ENCODE measurements at regions not wholly inside any gene's neighbourhood (a gene's known extent, or its start where the extent isn't known, plus 50 kb on each side); places are given as distances from the start of the nearest gene placed in this dataset.
A peak's percentile ranks its signal among the peaks of the same experiment; 100 is the strongest.

DNA sequence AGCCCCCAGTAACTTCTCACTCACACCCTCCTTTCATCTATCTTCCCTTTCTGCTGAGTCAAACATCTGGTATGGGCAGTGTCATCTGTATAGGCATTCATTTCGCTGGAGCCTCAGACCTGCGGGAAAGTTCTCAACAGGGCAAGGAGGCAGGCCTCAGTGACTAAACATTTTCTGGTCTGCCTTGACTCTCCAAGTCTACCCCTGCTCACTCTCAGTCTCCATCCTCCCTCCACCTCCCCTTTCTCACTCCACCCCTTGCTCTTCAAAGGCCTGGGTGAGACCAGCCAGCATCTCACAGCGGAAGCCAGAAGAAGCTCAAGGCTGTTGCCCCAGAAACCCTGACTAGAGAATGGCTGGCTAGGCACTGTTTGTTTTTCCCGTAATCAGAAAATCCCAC lies 105.0 kb upstream of the BEND6 start (continued):
- TF ChIP-seq, protein P1, sequence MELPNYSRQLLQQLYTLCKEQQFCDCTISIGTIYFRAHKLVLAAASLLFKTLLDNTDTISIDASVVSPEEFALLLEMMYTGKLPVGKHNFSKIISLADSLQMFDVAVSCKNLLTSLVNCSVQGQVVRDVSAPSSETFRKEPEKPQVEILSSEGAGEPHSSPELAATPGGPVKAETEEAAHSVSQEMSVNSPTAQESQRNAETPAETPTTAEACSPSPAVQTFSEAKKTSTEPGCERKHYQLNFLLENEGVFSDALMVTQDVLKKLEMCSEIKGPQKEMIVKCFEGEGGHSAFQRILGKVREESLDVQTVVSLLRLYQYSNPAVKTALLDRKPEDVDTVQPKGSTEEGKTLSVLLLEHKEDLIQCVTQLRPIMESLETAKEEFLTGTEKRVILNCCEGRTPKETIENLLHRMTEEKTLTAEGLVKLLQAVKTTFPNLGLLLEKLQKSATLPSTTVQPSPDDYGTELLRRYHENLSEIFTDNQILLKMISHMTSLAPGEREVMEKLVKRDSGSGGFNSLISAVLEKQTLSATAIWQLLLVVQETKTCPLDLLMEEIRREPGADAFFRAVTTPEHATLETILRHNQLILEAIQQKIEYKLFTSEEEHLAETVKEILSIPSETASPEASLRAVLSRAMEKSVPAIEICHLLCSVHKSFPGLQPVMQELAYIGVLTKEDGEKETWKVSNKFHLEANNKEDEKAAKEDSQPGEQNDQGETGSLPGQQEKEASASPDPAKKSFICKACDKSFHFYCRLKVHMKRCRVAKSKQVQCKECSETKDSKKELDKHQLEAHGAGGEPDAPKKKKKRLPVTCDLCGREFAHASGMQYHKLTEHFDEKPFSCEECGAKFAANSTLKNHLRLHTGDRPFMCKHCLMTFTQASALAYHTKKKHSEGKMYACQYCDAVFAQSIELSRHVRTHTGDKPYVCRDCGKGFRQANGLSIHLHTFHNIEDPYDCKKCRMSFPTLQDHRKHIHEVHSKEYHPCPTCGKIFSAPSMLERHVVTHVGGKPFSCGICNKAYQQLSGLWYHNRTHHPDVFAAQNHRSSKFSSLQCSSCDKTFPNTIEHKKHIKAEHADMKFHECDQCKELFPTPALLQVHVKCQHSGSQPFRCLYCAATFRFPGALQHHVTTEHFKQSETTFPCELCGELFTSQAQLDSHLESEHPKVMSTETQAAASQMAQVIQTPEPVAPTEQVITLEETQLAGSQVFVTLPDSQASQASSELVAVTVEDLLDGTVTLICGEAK (IDR thresholded peaks at IDR 0.05; ENCODE audit: borderline replicate concordance): peak; percentile 43; the same call in 1 of the 2 replicates
- TF ChIP-seq CREB1 (IDR thresholded peaks at IDR 0.05; ENCODE audit: low read depth) (no peak), SIX5 (IDR thresholded peaks at IDR 0.05; ENCODE audit: low read depth, low read length, severe bottlenecking) (no peak), RELA (IDR thresholded peaks at IDR 0.05; ENCODE audit: borderline replicate concordance, partially characterized antibody) (no peak)

DNA sequence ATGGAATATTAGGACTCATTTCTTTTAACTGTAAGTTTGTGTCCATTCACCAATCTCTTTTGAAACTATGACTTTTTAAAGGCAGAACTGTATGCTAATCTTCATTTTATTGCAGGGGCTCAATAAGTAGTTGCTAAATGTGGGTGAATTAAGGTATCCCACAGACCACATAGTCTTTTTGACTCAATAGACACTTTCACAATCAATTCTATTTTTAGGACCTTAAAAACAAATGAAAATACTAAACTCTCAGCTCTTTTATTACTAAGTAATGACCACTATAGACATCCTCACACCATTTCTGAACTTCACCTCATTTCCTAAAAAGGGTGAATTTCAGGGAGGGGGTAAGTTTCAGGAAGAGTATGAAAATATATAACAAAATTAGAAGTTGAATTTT lies 106.8 kb upstream of the BEND6 start:
- ATAC-seq (no peak), FAIRE-seq (no peak), DNase-seq (ENCODE audit: low read depth, low spot score) (no peak)
- ChIA-PET POLR2A (interaction anchor here (0.6 to 2.4 kb wide), 5 partner anchors 51 to 267 kb away, joined by 3 to 10 read pairs (median 3); no protein-coding TSS in a partner anchor), RAD21 (ENCODE audit: unreplicated experiment) (interaction anchor here (0.6 to 17.3 kb wide), 13 partner anchors 9 to 254 kb away, joined by 3 to 450 read pairs (median 4); no protein-coding TSS in a partner anchor), SMC1A (ENCODE audit: uncharacterized antibody, unreplicated experiment) (interaction anchor here (1.0 to 12.9 kb wide), 17 partner anchors 7 to 253 kb away, joined by 3 to 358 read pairs (median 5); partner anchors contain the start of gene DST), CTCF (interaction anchor here (0.9 to 18.7 kb wide), 13 partner anchors 8 to 348 kb away, joined by 3 to 494 read pairs (median 4); partner anchors contain the start of gene BEND6)
- Histone ChIP-seq H3K27ac (ENCODE audit: control insufficient read depth, insufficient read depth) (no peak overlapping the region; the same call in 1 of the 2 replicates), H3K4me2 (ENCODE audit: control insufficient read depth, insufficient read depth) (peak overlapping the region; percentile 50), H3K79me2 (ENCODE audit: control insufficient read depth, insufficient read depth, low read length) (peaks cover 75% of the 10 kb centered on the region), H3K9ac (ENCODE audit: control insufficient read depth, insufficient read depth, low read length) (no peak overlapping the region), H3K9me3 (replicated peaks; ENCODE audit: control insufficient read depth, insufficient read depth, low read length) (no peaks in the 10 kb centered on the region), H3K4me1 (ENCODE audit: control insufficient read depth, insufficient read depth, low read length) (peaks cover 47% of the 10 kb centered on the region), H3K4me3 (0 out of 2 replicates have a peak overlapping the region, but pooled peaks have one; percentile 31), H3K27me3 (replicated peaks in 1 of 2; ENCODE audit: control insufficient read depth in 2 of 2, insufficient read depth in 2 of 2, low read length in 1 of 2) (no peaks in the 10 kb centered on the region), H4K20me1 (ENCODE audit: control insufficient read depth, insufficient read depth) (no peaks in the 10 kb centered on the region), H3K36me3 (ENCODE audit: control insufficient read depth in 2 of 2, insufficient read depth in 2 of 2, low read length in 1 of 2) (no peaks in the 10 kb centered on the region), H2AFZ (ENCODE audit: control insufficient read depth, low read depth, low read length) (no peak overlapping the region)
- intact Hi-C loops (cut with micrococcal nuclease; ENCODE audit: unreplicated experiment) (no loop called here), in situ Hi-C loops (cut with MboI) (loop anchor here (5.0 to 10.0 kb wide), 2 partner anchors 131 to 203 kb away; partner anchors contain the start of gene DST)
- BruUV-seq (replicated peaks): no TSS peak
- TF ChIP-seq ZSCAN29 (IDR thresholded peaks at IDR 0.05) (no peak), SMC3 (IDR thresholded peaks at IDR 0.05; ENCODE audit: borderline replicate concordance, low read length) (no peak), LARP7 (IDR thresholded peaks at IDR 0.05) (no peak), CEBPB (IDR thresholded peaks at IDR 0.05; ENCODE audit: borderline replicate concordance in 1 of 2, low read depth in 2 of 2, low read length in 2 of 2) (peak in 1 of 2 experiments; percentile 73; a peak in 1 of 4 replicates), FOXM1 (IDR thresholded peaks at IDR 0.05; ENCODE audit: low read depth, low read length) (peak; percentile 79; the same call in 1 of the 2 replicates), BCL11A (IDR thresholded peaks at IDR 0.05; ENCODE audit: low read depth, low read length) (peak; percentile 34; the same call in 1 of the 2 replicates)
- TF ChIP-seq, protein P2, sequence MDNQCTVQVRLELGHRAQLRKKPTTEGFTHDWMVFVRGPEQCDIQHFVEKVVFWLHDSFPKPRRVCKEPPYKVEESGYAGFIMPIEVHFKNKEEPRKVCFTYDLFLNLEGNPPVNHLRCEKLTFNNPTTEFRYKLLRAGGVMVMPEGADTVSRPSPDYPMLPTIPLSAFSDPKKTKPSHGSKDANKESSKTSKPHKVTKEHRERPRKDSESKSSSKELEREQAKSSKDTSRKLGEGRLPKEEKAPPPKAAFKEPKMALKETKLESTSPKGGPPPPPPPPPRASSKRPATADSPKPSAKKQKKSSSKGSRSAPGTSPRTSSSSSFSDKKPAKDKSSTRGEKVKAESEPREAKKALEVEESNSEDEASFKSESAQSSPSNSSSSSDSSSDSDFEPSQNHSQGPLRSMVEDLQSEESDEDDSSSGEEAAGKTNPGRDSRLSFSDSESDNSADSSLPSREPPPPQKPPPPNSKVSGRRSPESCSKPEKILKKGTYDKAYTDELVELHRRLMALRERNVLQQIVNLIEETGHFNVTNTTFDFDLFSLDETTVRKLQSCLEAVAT (IDR thresholded peaks at IDR 0.05): no peak
- TF ChIP-seq, protein P3, sequence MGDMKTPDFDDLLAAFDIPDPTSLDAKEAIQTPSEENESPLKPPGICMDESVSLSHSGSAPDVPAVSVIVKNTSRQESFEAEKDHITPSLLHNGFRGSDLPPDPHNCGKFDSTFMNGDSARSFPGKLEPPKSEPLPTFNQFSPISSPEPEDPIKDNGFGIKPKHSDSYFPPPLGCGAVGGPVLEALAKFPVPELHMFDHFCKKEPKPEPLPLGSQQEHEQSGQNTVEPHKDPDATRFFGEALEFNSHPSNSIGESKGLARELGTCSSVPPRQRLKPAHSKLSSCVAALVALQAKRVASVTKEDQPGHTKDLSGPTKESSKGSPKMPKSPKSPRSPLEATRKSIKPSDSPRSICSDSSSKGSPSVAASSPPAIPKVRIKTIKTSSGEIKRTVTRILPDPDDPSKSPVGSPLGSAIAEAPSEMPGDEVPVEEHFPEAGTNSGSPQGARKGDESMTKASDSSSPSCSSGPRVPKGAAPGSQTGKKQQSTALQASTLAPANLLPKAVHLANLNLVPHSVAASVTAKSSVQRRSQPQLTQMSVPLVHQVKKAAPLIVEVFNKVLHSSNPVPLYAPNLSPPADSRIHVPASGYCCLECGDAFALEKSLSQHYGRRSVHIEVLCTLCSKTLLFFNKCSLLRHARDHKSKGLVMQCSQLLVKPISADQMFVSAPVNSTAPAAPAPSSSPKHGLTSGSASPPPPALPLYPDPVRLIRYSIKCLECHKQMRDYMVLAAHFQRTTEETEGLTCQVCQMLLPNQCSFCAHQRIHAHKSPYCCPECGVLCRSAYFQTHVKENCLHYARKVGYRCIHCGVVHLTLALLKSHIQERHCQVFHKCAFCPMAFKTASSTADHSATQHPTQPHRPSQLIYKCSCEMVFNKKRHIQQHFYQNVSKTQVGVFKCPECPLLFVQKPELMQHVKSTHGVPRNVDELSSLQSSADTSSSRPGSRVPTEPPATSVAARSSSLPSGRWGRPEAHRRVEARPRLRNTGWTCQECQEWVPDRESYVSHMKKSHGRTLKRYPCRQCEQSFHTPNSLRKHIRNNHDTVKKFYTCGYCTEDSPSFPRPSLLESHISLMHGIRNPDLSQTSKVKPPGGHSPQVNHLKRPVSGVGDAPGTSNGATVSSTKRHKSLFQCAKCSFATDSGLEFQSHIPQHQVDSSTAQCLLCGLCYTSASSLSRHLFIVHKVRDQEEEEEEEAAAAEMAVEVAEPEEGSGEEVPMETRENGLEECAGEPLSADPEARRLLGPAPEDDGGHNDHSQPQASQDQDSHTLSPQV (IDR thresholded peaks at IDR 0.05): no peak
